SK-N-SH (cell line): ENCODE measurements at regions not wholly inside any gene's neighbourhood (a gene's known extent, or its start where the extent isn't known, plus 50 kb on each side); places are given as distances from the start of the nearest gene placed in this dataset.

Experiments
- CTCF ChIA-PET: fragments of 300-600, 350-600 bp; formaldehyde crosslinking; extraction: SDS; loops from one replicate; lab custom pipeline; 2021; lab: Yijun Ruan, JAX
- POLR2A ChIA-PET: fragments of 350-600 bp; sonication (Branson Sonifier 250); formaldehyde crosslinking; extraction: SDS; loops from one replicate; lab custom pipeline; 2020; ENCODE audit warnings: antibody characterized with exemption, inconsistent platforms; lab: Yijun Ruan, JAX
- DNase-seq: peaks from one replicate; pipeline ENCODE4 v3.0.0; 2012
- H2AFZ ChIP-seq: fragments of 200-600 bp; sonication (generic); 2 replicates; pipeline ENCODE4 v1.8.1; 2016; ENCODE audit warnings: antibody characterized with exemption, mild to moderate bottlenecking, low read depth
- H3F3A ChIP-seq: fragments of 200-600 bp; sonication (generic); replicated peaks from 2 replicates; pipeline ENCODE3; 2016; ENCODE audit warnings: antibody characterized with exemption, mild to moderate bottlenecking; ENCODE audit not compliant: insufficient read depth
- H3K27ac ChIP-seq, 2 experiments: fragments of 200-500 bp in 1 of 2; fragments of 200-600 bp in 1 of 2; sonication (Bioruptor generic) in 1 of 2; sonication (generic), shearing (Covaris generic) in 1 of 2; 2 replicates each; pipeline versions ENCODE4 v1.5.1 to v1.6.1; 2014 to 2016; ENCODE audit warnings: low read depth in 2 of 2, inconsistent platforms in 1 of 2, low read length in 1 of 2, mild to moderate bottlenecking in 1 of 2, mixed read lengths in 1 of 2
- H3K27me3 ChIP-seq: fragments of 200-600 bp; sonication (generic), shearing (Covaris generic); 2 replicates; pipeline ENCODE4 v1.6.1; 2016; ENCODE audit warnings: mixed run types; ENCODE audit not compliant: insufficient read depth
- H3K36me3 ChIP-seq, 2 experiments: fragments of 200-500 bp in 1 of 2; fragments of 200-600 bp in 1 of 2; sonication (Bioruptor generic) in 1 of 2; sonication (generic) in 1 of 2; replicated peaks in 1 of 2; 2 replicates each; pipeline versions ENCODE3 to v1.5.1; 2014 to 2016; ENCODE audit warnings: low read length in 1 of 2, mild to moderate bottlenecking in 1 of 2; ENCODE audit not compliant: insufficient read depth in 2 of 2, control insufficient read depth in 1 of 2
- H3K4me1 ChIP-seq, 2 experiments: fragments of 200-500 bp in 1 of 2; fragments of 200-600 bp in 1 of 2; sonication (Bioruptor generic) in 1 of 2; sonication (generic), shearing (Covaris generic) in 1 of 2; 2 replicates each; pipeline versions ENCODE4 v1.5.1 to v1.6.1; 2014 to 2016; ENCODE audit warnings: low read depth in 1 of 2, low read length in 1 of 2, mixed run types in 1 of 2; ENCODE audit not compliant: insufficient read depth in 2 of 2, control insufficient read depth in 1 of 2
- H3K4me2 ChIP-seq: fragments of 200-600 bp; sonication (generic), shearing (Covaris generic); 2 replicates; pipeline ENCODE4 v1.6.1; 2017; ENCODE audit warnings: mixed run types
- H3K4me3 ChIP-seq, 2 experiments: fragments of 200-500 bp in 1 of 2; fragments of 200-600 bp in 1 of 2; sonication (Bioruptor generic) in 1 of 2; sonication (generic), shearing (Covaris generic) in 1 of 2; 2 replicates each; pipeline versions ENCODE4 v1.5.1 to v1.8.1; 2014 to 2016; ENCODE audit warnings: low read depth in 2 of 2, inconsistent platforms in 1 of 2, low read length in 1 of 2, mild to moderate bottlenecking in 1 of 2, mixed read lengths in 1 of 2, moderate library complexity in 1 of 2
- H3K79me2 ChIP-seq: fragments of 200-600 bp; sonication (generic); 2 replicates; pipeline ENCODE4 v1.8.1; 2017; ENCODE audit warnings: mild to moderate bottlenecking; ENCODE audit not compliant: insufficient read depth
- H3K9ac ChIP-seq: fragments of 200-600 bp; sonication (generic); 2 replicates; pipeline ENCODE4 v1.6.1; 2017; ENCODE audit warnings: mixed run types
- H3K9me2 ChIP-seq: fragments of 200-600 bp; sonication (generic); 2 replicates; pipeline ENCODE4 v1.6.1; 2017; ENCODE audit warnings: mixed run types
- H3K9me3 ChIP-seq: fragments of 200-600 bp; sonication (generic); 2 replicates; pipeline ENCODE4 v1.6.1; 2017; ENCODE audit warnings: mixed run types, mild to moderate bottlenecking, moderate library complexity
- H4K20me1 ChIP-seq: fragments of 200-600 bp; sonication (generic); 2 replicates; pipeline ENCODE4 v1.6.1; 2017; ENCODE audit warnings: mild to moderate bottlenecking, mixed run types; ENCODE audit not compliant: insufficient read depth
- CHD2 ChIP-seq: fragments of 150-350 bp; IDR thresholded peaks from 2 replicates; pipeline ENCODE4 v1.6.1; 2018; ENCODE audit warnings: low read length; ENCODE audit not compliant: partially characterized antibody
- ELF1 ChIP-seq: IDR thresholded peaks from 2 replicates; pipeline ENCODE4 v1.4.0; 2012
- FOSL2 ChIP-seq: IDR thresholded peaks from 2 replicates; pipeline ENCODE4 v1.4.0; 2012; ENCODE audit warnings: low read depth, mild to moderate bottlenecking, moderate library complexity, borderline replicate concordance
- FOXJ3 ChIP-seq: sonication (generic); formaldehyde crosslinking; IDR thresholded peaks from 2 replicates; pipeline ENCODE4 v1.5.1; 2020; ENCODE audit warnings: mild to moderate bottlenecking, missing genetic modification reagents
- FOXM1 ChIP-seq: IDR thresholded peaks from 2 replicates; pipeline ENCODE4 v1.4.0; 2012; ENCODE audit warnings: low read depth, mild to moderate bottlenecking
- GATA2 ChIP-seq: sonication (generic); formaldehyde crosslinking; IDR thresholded peaks from 2 replicates; pipeline ENCODE4 v1.5.0; 2020; ENCODE audit warnings: mild to moderate bottlenecking, missing genetic modification reagents
- JUND ChIP-seq: IDR thresholded peaks from 2 replicates; pipeline ENCODE4 v1.4.0; 2012
- MEF2A ChIP-seq: IDR thresholded peaks from 2 replicates; pipeline ENCODE4 v1.4.0; 2012; ENCODE audit warnings: low read depth, borderline replicate concordance
- MXI1 ChIP-seq: IDR thresholded peaks from 2 replicates; pipeline ENCODE4 v1.6.1; 2012; ENCODE audit warnings: mild to moderate bottlenecking, low read depth, low read length, improper control_type of control experiment
- ZBTB33 ChIP-seq: IDR thresholded peaks from 2 replicates; pipeline ENCODE4 v1.4.0; 2012; ENCODE audit warnings: low read depth, borderline replicate concordance
- WGBS: methylation state at CpG from one replicate; pipeline ENCODE4 v1.1.6; 2017; ENCODE audit warnings: low lambda C conversion rate; 5-methylcytosine and 5-hydroxymethylcytosine counted together

- DNase-seq = no peak
- no peaks in the 10 kb centered on the region for H3K27me3 ChIP-seq
- H3K79me2 ChIP-seq = no peaks in the 10 kb centered on the region
- H3K36me3 ChIP-seq = no peaks in the 10 kb centered on the region
- H3K27ac ChIP-seq = no peak overlapping the region
- no peaks in the 10 kb centered on the region for H3F3A ChIP-seq
- CTCF ChIA-PET = no interaction called here
- TF ChIP-seq ZBTB33 = no peak
- no peak for TF ChIP-seq ELF1
- no peak for TF ChIP-seq FOXM1
- no peak for TF ChIP-seq FOXJ3
- TF ChIP-seq, all 33 proteins: peak for 0
- H3K4me3 ChIP-seq = no peak overlapping the region
- POLR2A ChIA-PET = no interaction called here
- no peaks in the 10 kb centered on the region; a peak in 1 of 4 replicates for H3K4me1 ChIP-seq
- H2AFZ ChIP-seq = no peak overlapping the region
- 2% methylated on average over 2 of the region's 2 CpGs for WGBS
- no peak overlapping the region for H3K4me2 ChIP-seq
- no peak overlapping the region for H3K9ac ChIP-seq
- no peaks in the 10 kb centered on the region for H3K9me2 ChIP-seq
- H3K9me3 ChIP-seq = no peaks in the 10 kb centered on the region
- H4K20me1 ChIP-seq = no peaks in the 10 kb centered on the region
Observed at GRCh38 chr2:122061831-122062230, 306.4 kb downstream of the TSN start.

GRCh38 chr2:122062506-122062905, 307.1 kb downstream of the TSN start:
- Histone ChIP-seq H3K79me2 (no peaks in the 10 kb centered on the region), H3K27ac (no peak overlapping the region), H3K4me3 (no peak overlapping the region), H3F3A (no peaks in the 10 kb centered on the region), H3K36me3 (no peaks in the 10 kb centered on the region), H3K27me3 (no peaks in the 10 kb centered on the region), H3K4me1 (no peaks in the 10 kb centered on the region; a peak in 1 of 4 replicates), H3K9me2 (no peaks in the 10 kb centered on the region), H2AFZ (no peak overlapping the region), H3K9ac (no peak overlapping the region), H4K20me1 (no peaks in the 10 kb centered on the region), H3K4me2 (no peak overlapping the region), H3K9me3 (no peaks in the 10 kb centered on the region)
- CTCF ChIA-PET = no interaction called here
- no peak for DNase-seq
- POLR2A ChIA-PET = no interaction called here
- 24% methylated on average over 4 of the region's 4 CpGs for WGBS
- no peak for TF ChIP-seq JUND
- TF ChIP-seq ZBTB33 = no peak
- no peak for TF ChIP-seq FOXM1
- no peak for TF ChIP-seq FOSL2
- TF ChIP-seq MXI1 = no peak

GRCh38 chr2:122063716-122064115, 308.3 kb downstream of the TSN start:
- 12% methylated on average over 3 of the region's 3 CpGs for WGBS
- no peaks in the 10 kb centered on the region for H3K9me3 ChIP-seq
- DNase-seq = no peak

More at GRCh38 chr2:122063716-122064115, 308.3 kb downstream of the TSN start:
- Histone ChIP-seq H3K9ac (no peak overlapping the region), H3K4me1 (no peaks in the 10 kb centered on the region; a peak in 1 of 4 replicates), H3K27me3 (no peaks in the 10 kb centered on the region), H3F3A (no peaks in the 10 kb centered on the region), H3K36me3 (no peaks in the 10 kb centered on the region), H2AFZ (no peak overlapping the region), H3K27ac (no peak overlapping the region)
- POLR2A ChIA-PET = no interaction called here
- TF ChIP-seq MEF2A (no peak), GATA2 (CRISPR knock-in tag) (no peak), CHD2 (no peak), MXI1 (no peak)
- TF ChIP-seq, all 33 proteins: peak for 0
- Histone ChIP-seq H3K9me2 (no peaks in the 10 kb centered on the region), H3K4me2 (no peak overlapping the region), H3K4me3 (no peak overlapping the region), H4K20me1 (no peaks in the 10 kb centered on the region), H3K79me2 (no peaks in the 10 kb centered on the region)
- CTCF ChIA-PET = no interaction called here
